HG03432 (cell line): ENCODE measurements at regions not wholly inside any gene's neighbourhood (a gene's known extent, or its start where the extent isn't known, plus 50 kb on each side); places are given as distances from the start of the nearest gene placed in this dataset.
"Not testable (repeated sequence)": the region's sequence is repeated elsewhere in the genome, so short reads cannot be mapped to it uniquely, and the experiment has no call there.

ENCODE experiments used
- ATAC-seq: cut with Tn5 transposase; IDR thresholded peaks from one replicate; pipeline ENCODE4 v1.9.1; 2021; ENCODE audit warnings: mild to moderate bottlenecking, moderate library complexity; ENCODE audit not compliant: unreplicated experiment

DNA sequence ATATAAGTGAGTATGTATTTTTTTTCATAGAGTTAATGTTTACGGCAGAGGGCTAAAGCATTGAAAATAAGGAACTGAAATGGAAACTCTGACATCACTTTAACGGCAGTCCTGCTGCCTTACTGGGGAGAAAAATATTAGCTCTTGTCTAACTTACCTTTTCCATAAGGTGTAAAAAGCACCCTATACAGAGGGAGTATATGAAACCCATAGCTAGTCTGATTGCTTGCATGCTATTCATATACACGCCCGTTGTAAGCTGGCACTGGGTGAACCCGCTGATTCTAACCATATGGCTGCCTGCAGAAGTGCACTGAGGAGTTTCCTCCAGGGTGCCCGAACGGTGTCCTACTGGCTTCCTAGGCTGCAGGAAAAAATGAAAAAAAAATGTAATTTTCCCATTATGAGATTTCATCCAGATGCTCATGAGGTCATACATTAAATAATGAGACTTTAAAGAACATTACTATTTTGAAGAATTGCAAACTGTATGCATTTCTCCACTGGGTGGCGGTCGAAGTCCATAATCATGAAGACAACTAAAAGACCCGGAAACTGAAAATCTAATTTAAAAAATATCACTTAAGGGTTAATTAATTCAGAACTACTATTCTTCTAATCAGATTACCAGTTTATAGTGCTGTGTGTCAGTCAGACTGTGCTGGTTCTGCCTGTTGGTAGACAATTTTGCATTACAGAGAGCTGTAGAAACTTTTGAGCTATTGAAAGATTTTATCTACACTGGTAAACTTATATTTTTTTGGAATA is 144.7 kb downstream of the ALX1 start:
- ATAC-seq: peak; percentile 90

DNA sequence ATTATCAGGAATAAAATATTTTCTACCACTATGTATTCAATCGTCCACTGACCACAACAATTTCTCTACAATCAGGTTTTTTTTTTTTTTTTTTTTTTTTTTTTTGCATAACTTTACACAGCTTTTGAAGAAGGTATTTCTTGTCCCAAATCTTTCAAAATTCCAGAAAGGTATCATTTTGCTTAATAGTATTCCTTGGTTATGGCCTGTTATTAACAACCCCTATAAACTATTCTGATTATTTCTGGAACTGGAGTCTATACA is 145.3 kb downstream of the ALX1 start:
- ATAC-seq: no peak

DNA sequence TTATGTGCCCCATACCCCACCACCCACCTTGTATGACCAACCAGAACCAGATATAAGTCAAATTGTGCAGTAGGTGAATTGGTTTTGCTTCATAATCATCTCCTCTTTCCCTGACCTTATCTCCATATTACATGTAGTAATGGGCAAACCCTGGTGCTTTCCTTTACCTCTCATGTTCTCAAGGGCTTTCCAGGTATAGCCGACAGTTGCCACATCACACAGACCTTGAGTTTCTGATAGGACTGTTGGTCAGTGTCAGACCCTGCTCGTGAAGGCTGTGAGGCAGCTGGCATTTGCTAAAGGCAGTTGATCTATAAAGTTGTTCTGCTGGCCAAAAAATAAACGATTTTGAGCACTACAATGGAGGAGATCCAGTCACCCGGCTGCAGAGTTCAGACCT is 145.9 kb downstream of the ALX1 start:
- no peak for ATAC-seq

DNA sequence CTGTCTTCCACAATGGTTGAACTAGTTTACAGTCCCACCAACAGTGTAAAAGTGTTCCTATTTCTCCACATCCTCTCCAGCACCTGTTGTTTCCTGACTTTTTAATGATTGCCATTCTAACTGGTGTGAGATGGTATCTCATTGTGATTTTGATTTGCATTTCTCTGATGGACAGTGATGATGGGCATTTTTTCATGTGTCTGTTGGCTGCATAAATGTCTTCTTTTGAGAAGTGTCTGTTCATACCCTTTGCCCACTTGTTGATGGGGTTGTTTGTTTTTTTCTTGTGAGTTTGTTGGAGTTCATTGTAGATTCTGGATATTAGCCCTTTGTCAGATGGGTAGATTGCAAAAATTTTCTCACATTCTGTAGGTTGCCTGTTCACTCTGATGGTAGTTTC is 153.1 kb downstream of the ALX1 start:
- ATAC-seq: not testable (repeated sequence)

DNA sequence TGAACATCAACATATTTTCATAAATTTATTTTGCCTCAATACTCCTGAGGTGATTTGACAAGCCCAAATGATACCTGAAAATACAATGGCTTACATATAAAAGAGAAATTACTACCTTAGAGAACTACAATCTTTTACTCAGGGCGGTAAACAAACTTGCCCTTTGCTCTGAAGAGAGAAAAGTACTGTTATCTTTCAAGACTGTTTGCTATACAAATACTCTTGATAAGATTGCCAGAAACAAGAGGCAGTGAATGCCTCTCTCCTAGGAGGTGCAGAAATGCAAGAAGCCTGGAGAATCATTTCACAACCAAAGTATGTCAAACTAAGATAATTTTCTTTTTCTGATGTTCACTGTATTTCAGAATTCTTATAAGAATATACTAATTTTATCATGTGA is 160.3 kb downstream of the ALX1 start:
- no peak for ATAC-seq

DNA sequence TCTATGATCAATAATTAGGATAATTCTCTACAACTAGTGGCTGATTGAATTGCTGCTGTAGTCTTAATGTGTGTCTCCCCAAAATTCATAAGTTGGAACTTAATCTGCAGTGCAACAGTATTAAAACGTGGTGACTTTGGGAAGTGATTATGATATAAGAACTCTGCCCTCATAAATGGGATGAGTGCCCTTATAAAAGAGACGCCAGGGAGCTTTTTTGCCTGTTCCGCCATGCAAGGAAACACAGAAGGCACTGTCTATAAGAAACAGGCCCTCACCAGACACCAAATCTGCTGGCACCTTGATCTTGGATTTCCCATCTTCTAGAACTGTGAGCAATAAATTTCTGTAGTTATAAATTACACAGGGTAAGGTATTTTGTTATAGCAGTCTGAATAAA is 161.0 kb downstream of the ALX1 start:
- ATAC-seq: no peak

DNA sequence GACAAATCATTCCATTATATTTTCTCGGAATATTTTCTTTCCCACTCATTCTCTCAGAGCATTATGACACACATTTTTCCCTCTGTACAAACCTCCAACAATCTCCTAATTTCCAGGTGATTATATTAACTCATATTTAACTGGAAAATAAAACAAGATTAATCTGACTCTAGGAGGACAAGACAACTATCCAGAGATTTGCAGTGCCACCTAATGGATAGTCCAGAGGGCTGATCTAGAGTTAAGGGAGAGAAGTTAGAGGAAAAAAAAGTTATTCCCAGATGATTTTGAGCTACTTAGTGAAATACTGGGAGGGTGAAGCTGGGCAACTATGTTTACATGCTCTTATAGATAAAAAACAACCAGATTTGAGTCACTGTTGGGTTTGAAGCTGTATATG is 161.7 kb downstream of the ALX1 start:
- ATAC-seq: no peak

DNA sequence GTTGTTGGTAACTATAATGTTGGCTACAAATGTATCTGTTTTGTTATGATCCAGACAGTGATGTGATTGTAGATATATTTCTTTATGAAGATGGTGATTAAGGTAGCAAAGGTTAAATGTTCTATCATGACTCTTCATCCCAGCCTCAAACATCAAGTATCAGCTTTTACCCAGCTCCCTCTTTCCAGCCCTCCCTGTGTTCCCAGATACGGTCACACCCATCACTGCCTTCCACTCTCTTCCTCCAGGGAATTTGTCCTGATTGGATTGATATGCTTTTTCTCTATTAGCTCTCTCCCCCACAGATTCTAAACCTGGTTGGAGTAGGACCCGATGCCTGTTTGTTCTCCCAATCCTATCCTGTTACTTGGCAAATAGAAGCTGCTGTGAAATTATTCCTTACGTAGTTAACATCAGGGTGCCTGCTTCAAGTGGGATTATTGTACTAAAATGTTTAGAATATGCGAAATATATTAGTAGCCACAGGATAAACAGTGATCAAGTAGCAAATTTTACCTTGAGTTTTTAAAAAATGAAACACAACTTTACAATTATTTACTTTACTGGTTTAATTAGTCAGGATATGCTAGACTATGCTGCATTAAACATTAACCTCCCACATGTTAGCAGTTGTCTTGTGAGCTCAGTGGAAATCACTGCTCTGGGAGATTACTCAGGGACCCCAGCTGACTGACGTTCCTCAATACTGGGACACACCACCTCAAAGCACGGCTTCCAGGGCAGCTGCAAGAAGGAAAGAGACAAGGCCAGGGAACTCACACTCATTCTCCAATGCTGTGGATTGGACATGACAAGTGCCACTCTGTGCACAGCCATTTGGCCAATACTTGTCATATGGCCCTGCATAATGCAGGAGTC is 165.3 kb downstream of the ALX1 start:
- no peak for ATAC-seq

DNA sequence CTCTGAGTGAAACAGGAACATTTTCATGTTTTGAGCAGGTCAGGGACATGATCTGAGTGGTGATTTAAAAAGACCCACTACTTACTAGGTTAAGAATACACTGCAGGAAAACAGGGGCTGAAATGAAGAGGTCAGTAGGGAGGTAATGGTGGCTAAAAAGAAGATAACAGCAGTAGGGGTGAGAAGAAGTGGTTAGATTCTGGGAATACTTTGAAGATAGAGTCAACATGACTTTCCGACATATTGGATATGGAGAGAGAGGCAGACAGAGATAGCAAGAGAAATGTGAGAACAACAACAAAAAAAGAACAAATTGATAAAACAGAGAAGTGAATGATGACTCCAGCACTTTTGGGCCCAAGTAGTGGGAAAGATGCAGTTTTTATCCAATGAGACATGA is 168.0 kb downstream of the ALX1 start:
- ATAC-seq: no peak

DNA sequence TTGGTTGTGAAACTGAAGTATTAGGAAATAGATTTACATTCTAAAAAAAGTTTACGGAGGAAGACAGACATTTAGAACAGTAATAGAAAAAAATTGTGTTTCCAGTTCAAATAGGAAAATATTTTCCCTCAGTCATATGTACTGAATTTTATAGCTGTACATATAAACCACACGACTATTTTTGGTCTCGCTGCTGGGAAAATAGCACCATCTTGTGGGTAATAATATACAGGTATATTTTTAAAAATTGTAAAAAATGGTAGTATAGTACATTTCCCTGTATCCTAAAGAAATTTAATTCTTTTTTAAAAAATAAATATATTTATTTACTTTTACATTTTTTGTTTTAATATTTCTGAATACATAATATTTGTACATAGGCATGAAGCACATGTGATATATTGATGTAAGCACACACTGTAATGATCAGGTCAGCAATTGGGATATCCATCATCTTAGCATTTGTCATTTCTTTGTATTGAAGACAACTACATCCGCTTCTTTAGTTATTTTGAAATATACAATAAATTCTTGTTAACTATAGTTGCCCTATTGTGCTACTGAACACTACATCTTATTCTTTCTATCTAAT is 168.6 kb downstream of the ALX1 start:
- no peak for ATAC-seq

DNA sequence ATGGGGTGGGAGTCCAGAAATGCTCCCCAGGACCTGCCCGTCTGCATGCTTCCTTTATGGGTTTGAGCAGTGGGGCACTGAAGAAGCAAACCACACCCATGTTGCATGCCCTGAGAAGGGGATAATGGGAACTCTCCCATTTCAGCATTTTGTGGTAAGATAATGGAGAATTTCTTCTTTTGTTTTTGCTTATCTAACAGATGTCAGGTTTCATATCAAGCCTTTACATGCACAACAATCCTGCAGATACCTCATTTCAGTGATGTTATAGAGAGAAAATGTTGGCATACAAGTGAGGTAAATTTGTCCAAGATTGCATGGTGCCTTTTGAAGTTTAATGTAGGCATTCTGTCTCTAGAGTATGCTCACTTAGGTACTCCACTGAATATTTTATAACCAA is 177.0 kb downstream of the ALX1 start:
- no peak for ATAC-seq

DNA sequence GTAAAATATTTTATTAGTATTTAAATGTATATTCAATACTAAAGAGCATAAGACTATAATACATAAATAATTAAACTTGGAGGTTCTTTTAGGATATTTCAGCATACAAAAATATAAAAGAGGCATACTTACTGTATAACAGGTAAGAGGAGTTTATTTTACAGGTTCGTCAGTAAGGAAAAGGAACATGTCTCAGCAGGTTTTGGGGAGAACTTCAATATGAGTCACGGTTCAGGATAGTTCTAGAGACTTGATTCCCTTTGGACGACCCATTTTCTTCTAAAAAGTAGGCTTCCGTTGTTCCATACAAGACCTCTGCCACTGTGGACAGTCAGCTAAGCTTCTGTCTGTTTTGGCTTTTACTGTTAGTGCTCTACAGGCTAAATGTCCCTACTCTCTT is 181.1 kb downstream of the ALX1 start:
- ATAC-seq: no peak

DNA sequence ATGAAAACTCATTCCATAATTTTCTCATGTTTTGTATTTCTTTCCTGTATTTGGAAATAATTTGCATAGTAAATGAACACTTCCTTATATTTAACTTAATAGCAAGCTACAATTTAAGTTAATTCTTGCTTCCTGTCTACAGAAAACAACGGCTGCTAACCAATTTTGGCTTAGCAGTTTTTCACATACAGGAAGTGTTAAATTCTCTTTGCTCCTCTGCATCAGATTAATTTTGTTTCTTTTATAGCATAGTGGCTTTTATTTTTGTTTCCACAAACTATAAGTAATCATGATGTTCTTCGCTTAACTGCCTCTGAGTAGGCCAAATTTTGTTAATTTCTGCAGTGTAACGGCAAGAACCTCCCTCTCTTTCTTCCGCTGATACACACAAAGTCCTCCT is 182.9 kb downstream of the ALX1 start:
- ATAC-seq: no peak

DNA sequence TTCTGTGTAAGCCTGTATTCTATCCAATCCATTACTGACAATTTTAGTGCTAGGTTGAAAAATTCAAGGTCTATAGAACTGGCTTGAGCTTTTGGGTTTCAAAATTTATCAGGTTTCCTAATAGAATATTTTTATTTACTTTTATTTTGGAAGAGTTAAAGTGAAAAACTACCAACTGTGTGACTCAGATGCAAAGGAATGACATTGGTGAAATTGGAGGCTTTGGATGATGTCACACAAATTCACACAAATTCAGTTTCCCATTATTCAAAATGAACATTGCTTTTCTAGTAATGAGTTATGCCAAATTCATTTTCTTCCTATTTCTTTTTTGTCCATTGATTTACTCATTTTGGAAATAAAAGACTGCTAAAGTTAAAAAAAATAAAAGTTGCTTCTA is 186.9 kb downstream of the ALX1 start:
- ATAC-seq: no peak

DNA sequence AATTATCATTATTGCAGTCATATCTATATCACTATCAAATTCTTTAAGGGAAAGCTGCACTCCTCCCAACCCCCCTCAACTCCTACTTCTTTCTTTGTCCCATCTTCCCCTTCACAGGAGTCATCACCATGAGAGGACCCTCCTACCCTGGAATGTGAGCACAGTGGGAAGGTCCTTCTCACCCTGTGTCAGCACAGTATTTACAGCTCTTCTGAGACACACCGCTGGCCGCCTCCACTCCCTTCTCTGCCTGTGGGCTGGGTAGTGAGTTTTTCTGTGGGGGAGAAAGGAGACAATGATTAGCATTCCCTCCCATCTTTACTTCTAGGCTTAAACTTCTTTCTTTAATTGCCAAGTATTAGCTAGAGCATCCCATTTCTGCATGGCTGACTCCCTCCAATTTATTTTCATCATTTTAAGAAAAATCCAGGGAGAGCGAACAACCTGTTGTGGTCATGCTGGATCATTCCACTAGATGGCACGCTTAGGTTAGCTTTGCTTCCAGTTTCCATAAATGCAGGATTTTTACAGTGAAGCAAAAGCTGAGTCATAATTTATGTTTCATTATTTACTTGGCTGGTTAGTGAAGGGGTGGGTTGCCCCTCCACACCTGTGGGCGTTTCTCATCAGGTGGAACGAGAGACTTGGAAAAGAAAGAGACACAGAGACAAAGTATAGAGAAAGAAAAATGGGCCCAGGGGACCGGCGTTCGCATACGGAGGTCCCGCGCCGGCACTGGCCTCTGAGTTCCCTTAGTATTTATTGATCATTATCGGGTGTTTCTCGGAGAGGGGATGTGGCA is 188.5 kb downstream of the ALX1 start:
- ATAC-seq: peak; percentile 94

DNA sequence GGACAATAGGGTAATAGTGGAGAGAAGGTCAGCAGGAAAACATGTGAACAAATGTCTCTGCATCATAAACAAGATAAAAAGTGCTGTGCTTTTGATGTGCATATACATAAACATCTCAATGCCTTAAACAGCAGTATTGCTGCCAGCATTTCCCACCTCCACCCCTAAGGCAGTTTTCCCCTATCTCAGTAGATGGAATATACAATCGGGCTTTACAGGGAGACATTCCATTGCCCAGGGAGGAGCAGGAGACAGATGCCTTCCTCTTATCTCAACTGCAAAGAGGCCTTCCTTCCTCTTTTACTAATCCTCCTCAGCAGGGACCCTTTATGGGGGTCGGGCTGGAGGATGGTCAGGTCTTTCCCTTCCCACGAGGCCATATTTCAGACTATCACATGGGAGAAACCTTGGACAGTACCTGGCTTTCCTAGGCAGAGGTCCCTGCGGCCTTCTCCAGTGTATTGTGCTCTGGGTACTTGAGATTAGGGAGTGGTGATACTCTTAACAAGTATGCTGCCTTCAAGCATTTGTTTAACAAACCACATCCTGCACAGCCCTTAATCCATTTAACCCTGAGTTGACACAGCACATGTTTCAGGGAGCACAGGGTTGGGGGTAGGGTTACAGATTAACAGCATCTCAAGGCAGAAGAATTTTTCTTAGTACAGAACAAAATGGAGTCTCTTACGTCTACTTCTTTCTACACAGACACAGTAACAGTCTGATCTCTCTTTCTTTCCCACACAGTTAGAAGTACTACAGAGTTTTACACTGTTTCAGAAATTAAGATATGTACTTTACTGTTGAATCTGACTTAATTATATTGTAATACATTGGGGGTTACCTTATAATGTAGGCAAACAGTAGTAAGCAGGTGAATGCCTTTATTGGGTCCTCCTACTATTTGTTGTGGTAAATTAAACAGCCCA is 189.4 kb downstream of the ALX1 start:
- not testable (repeated sequence) for ATAC-seq

DNA sequence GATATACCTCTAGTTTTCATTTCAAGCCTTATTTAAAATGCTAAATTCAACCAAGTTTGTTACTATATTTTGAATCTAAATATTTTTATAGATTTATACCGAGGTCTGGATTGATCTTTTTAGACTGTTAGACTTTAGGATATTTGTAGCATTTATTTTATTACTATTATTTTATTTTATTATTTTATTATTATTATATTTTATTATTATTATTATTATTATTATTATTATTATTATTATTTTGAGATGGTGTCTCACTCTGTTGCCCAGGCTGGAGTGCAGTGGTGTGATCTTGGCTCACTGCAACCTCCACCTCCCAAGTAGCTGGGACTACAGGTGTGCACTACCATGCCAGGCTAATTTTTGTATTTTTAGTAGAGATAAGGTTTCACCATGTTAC is 195.3 kb downstream of the ALX1 start:
- not testable (repeated sequence) for ATAC-seq

DNA sequence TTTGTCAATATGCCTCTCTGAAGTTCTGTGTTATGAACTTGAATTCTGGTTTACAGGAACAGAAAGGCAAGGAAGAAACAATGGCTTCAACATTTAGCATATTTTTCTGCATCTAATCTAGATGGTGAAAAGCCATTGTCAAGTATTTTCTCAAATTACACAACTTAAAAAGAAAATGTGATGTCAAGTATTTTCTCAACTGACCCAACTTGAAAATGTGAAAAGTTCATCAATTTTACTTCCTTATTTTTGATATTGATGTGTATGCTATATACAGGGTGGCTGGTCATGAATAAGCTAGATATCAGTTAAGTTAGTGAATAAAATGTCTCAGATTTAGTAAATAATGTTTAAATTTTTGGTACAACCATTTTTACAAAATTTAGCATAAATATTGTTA is 196.7 kb downstream of the ALX1 start:
- ATAC-seq: no peak

DNA sequence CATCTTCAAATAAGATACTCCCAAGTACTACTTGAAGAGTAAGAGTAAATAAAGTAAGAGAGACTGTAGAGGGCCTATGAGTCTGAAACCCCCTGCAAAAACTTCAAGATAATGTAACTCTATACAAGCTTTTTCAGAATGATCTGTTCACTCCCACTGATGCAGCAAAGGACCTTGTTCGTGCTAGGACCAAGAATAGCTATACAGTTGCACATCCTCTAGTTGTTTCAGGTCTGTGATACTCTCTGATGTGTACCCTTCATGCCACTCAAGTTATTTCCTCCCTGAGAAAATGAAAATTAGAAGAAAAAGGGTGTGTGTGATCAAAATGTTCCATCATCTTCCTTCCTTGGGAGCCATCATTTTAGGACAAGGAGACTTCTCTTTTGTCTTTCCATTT is 204.4 kb downstream of the ALX1 start:
- peak; percentile 96 for ATAC-seq

DNA sequence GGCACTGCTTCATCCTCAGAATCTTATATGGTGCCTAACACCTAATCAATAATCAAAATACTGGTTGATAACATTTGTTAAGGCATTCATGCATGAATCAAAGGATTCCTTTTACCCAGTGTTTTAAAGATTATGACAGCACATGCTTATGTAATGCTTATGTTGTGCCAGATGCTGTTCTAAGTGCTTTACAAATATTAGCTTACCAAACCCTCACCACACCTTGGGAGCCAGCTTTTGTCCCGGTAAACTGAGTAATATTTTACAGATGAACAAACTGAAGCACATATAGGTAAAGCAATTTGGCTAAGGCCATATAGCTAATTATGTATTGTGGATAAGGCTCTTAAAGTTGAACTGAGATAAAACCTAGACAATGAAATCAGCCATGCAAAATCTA is 209.2 kb downstream of the ALX1 start:
- no peak for ATAC-seq
